ENCODE measurements at regions not wholly inside any gene's neighbourhood (a gene's known extent, or its start where the extent isn't known, plus 50 kb on each side); places are given as distances from the start of the nearest gene placed in this dataset.

DNA sequence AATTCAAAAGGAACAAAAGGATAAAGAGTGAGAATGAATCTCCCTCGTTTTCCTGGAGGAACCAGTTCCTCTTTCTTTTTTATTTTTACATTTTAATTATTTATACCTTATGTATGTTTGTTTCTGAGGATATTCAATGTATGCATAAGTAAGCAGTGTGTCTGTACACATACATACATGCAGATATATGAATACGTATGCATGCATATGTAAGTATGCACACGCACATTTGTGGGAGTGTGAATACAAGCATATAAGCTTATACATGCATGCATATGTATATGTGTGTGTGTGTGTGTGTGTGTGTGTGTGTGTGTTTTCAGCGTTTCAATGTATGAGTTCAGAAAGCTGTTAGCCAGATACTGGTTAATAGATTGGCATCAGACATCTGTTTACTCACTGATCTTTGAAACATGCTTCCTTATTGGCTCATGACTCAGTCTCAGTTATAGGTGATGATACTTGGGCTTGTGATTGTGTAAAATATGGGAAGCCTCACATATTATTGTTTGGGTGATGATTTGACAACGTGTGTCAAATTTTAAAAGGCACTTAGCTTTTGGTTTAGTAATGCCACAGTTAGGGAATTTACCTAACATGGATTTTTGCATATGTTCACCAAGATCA lies 279.7 kb upstream of the TRIB2 start:
- H4K20me1 ChIP-seq (replicated peaks; ENCODE audit: control insufficient read depth, extremely low read depth, insufficient read depth, low read length) = no peaks in the 10 kb centered on the region
- no peaks in the 10 kb centered on the region for H3K9me3 ChIP-seq (replicated peaks; ENCODE audit: control insufficient read depth, insufficient read depth, low read length)
- H3K9ac ChIP-seq (replicated peaks; ENCODE audit: extremely low read depth, insufficient read depth, low read length) = no peak overlapping the region
- BruUV-seq (replicated peaks) = no TSS peak
- no peaks in the 10 kb centered on the region for H3K4me1 ChIP-seq (ENCODE audit: control insufficient read depth, extremely low read depth, insufficient read depth, low read length)
- H2AFZ ChIP-seq (ENCODE audit: low read depth, low read length) = no peak overlapping the region
- no peaks in the 10 kb centered on the region for H3K36me3 ChIP-seq (ENCODE audit: control insufficient read depth in 2 of 2, extremely low read depth in 1 of 2, insufficient read depth in 2 of 2, low read length in 2 of 2)
- intact Hi-C loops (cut with micrococcal nuclease) = no loop called here
- dilution Hi-C loops (cut with MboI; ENCODE audit: extremely low pct_ligation_motif_present, low sequenced_read_pairs) = no loop called here
- H3K4me3 ChIP-seq (replicated peaks in 1 of 3; ENCODE audit: insufficient read depth in 1 of 3, low read depth in 1 of 3, low read length in 3 of 3) = no peak overlapping the region
- DNase-seq (ENCODE audit: low read depth, low spot score) (no peak), FAIRE-seq (no peak)
- H3K9me1 ChIP-seq (replicated peaks; ENCODE audit: control insufficient read depth, extremely low read depth, insufficient read depth, low read length) = no peaks in the 10 kb centered on the region
- no peaks in the 10 kb centered on the region for H3K27me3 ChIP-seq (ENCODE audit: control insufficient read depth in 2 of 2, insufficient read depth in 2 of 2, low read length in 2 of 2)
- H3K4me2 ChIP-seq (ENCODE audit: insufficient read depth, low read length) = no peak overlapping the region
- H3K27ac ChIP-seq (ENCODE audit: insufficient read depth, low read depth, low read length) = no peak overlapping the region
- H3K79me2 ChIP-seq (ENCODE audit: control insufficient read depth, insufficient read depth, low read length) = no peaks in the 10 kb centered on the region
- ChIA-PET CTCF (interaction anchor here (1.1 kb wide), 1 partner anchor 12 kb away, joined by 3 read pairs; no protein-coding TSS in a partner anchor), POLR2A (interaction anchor here (0.6 kb wide), 1 partner anchor 47 kb away, joined by 3 read pairs; no protein-coding TSS in a partner anchor)
- TF ChIP-seq POLR2AphosphoS5 (IDR thresholded peaks at IDR 0.05; ENCODE audit: insufficient read depth, low read depth, low read length) (no peak), POLR2A (IDR thresholded peaks at IDR 0.05; ENCODE audit: low read depth, low read length) (no peak), FOS (IDR thresholded peaks at IDR 0.05; ENCODE audit: borderline replicate concordance, insufficient read depth, low read length) (no peak), JUN (IDR thresholded peaks at IDR 0.05; ENCODE audit: borderline replicate concordance, insufficient read depth, insufficient read length, low read depth) (no peak), GATA2 (IDR thresholded peaks at IDR 0.05; ENCODE audit: insufficient read depth, insufficient read length, low read depth, low read length) (no peak)
- TF ChIP-seq, protein P1, sequence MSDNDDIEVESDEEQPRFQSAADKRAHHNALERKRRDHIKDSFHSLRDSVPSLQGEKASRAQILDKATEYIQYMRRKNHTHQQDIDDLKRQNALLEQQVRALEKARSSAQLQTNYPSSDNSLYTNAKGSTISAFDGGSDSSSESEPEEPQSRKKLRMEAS (IDR thresholded peaks at IDR 0.05; ENCODE audit: insufficient read depth, insufficient read length) = no peak

DNA sequence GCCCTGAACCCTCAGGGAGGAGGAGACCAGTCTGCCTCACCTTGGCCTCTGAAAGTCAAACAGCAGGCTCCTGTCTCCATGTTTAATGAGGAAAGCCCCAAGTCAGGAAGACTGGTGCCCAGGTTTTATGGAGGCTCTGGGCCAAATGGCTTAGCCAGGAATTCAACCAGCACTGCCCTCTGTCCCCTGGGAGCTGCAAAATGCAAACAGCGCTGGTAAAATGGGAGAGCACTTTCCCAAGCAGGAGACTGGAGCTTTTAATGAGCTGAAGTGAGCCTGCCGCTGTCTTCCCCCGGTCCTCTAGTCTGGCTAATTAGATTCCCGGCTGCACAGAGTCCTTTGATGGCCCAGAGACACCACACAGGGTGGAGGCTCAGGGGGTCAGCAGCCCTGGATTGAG lies 276.0 kb upstream of the TRIB2 start:
- Histone ChIP-seq H3K9ac (replicated peaks; ENCODE audit: extremely low read depth, insufficient read depth, low read length) (no peak overlapping the region), H3K36me3 (ENCODE audit: control insufficient read depth in 2 of 2, extremely low read depth in 1 of 2, insufficient read depth in 2 of 2, low read length in 2 of 2) (no peaks in the 10 kb centered on the region), H3K9me3 (replicated peaks; ENCODE audit: control insufficient read depth, insufficient read depth, low read length) (no peaks in the 10 kb centered on the region), H3K4me2 (ENCODE audit: insufficient read depth, low read length) (no peak overlapping the region), H3K27ac (ENCODE audit: insufficient read depth, low read depth, low read length) (no peak overlapping the region), H2AFZ (ENCODE audit: low read depth, low read length) (no peak overlapping the region), H3K9me1 (replicated peaks; ENCODE audit: control insufficient read depth, extremely low read depth, insufficient read depth, low read length) (no peaks in the 10 kb centered on the region), H3K4me3 (replicated peaks in 1 of 3; ENCODE audit: insufficient read depth in 1 of 3, low read depth in 1 of 3, low read length in 3 of 3) (no peak overlapping the region), H4K20me1 (replicated peaks; ENCODE audit: control insufficient read depth, extremely low read depth, insufficient read depth, low read length) (no peaks in the 10 kb centered on the region), H3K4me1 (ENCODE audit: control insufficient read depth, extremely low read depth, insufficient read depth, low read length) (no peaks in the 10 kb centered on the region), H3K79me2 (ENCODE audit: control insufficient read depth, insufficient read depth, low read length) (no peaks in the 10 kb centered on the region), H3K27me3 (ENCODE audit: control insufficient read depth in 2 of 2, insufficient read depth in 2 of 2, low read length in 2 of 2) (no peaks in the 10 kb centered on the region)
- no TSS peak for BruUV-seq (replicated peaks)
- intact Hi-C loops (cut with micrococcal nuclease) = no loop called here
- ChIA-PET CTCF (no interaction called here), POLR2A (no interaction called here)
- DNase-seq (ENCODE audit: low read depth, low spot score) = no peak
- TF ChIP-seq GATA2 (IDR thresholded peaks at IDR 0.05; ENCODE audit: insufficient read depth, insufficient read length, low read depth, low read length) (no peak), FOS (IDR thresholded peaks at IDR 0.05; ENCODE audit: borderline replicate concordance, insufficient read depth, low read length) (no peak), JUN (IDR thresholded peaks at IDR 0.05; ENCODE audit: borderline replicate concordance, insufficient read depth, insufficient read length, low read depth) (no peak), MYC (IDR thresholded peaks at IDR 0.05; ENCODE audit: low read depth, low read length) (no peak), EZH2 (IDR thresholded peaks at IDR 0.05; ENCODE audit: borderline replicate concordance, low read depth, low read length, severe bottlenecking) (no peak), POLR2AphosphoS5 (IDR thresholded peaks at IDR 0.05; ENCODE audit: insufficient read depth, low read depth, low read length) (no peak), POLR2A (IDR thresholded peaks at IDR 0.05; ENCODE audit: low read depth, low read length) (no peak)
- TF ChIP-seq, protein P1 (IDR thresholded peaks at IDR 0.05; ENCODE audit: insufficient read depth, insufficient read length) = no peak
- TF ChIP-seq, protein P2, sequence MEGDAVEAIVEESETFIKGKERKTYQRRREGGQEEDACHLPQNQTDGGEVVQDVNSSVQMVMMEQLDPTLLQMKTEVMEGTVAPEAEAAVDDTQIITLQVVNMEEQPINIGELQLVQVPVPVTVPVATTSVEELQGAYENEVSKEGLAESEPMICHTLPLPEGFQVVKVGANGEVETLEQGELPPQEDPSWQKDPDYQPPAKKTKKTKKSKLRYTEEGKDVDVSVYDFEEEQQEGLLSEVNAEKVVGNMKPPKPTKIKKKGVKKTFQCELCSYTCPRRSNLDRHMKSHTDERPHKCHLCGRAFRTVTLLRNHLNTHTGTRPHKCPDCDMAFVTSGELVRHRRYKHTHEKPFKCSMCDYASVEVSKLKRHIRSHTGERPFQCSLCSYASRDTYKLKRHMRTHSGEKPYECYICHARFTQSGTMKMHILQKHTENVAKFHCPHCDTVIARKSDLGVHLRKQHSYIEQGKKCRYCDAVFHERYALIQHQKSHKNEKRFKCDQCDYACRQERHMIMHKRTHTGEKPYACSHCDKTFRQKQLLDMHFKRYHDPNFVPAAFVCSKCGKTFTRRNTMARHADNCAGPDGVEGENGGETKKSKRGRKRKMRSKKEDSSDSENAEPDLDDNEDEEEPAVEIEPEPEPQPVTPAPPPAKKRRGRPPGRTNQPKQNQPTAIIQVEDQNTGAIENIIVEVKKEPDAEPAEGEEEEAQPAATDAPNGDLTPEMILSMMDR (IDR thresholded peaks at IDR 0.05; ENCODE audit: extremely low read depth in 1 of 2, insufficient read depth in 1 of 2, low read depth in 1 of 2, low read length in 2 of 2) = no peak
- dilution Hi-C loops (cut with MboI; ENCODE audit: extremely low pct_ligation_motif_present, low sequenced_read_pairs) = no loop called here
- FAIRE-seq = no peak

Measured in endothelial cell of umbilical vein (primary cell).